H9 (cell line): ENCODE measurements at regions not wholly inside any gene's neighbourhood (a gene's known extent, or its start where the extent isn't known, plus 50 kb on each side); places are given as distances from the start of the nearest gene placed in this dataset.

Experiments
- DNase-seq: peaks from one replicate; pipeline ENCODE4 v3.0.0-alpha.2; 2017
- H2AFZ ChIP-seq: one replicate; pipeline ENCODE4 v1.6.1; 2013; ENCODE audit warnings: mild to moderate bottlenecking, low read length, control low read depth, moderate library complexity
- H2AK5ac ChIP-seq: 2 replicates; pipeline ENCODE4 v1.6.1; 2013; ENCODE audit warnings: low read length, control low read depth, mixed read lengths; ENCODE audit not compliant: insufficient read length
- H2BK120ac ChIP-seq: one replicate; pipeline ENCODE4 v1.6.1; 2013; ENCODE audit warnings: low read depth, mild to moderate bottlenecking, low read length, control low read depth, inconsistent platforms; ENCODE audit not compliant: poor library complexity, severe bottlenecking
- H2BK12ac ChIP-seq: 2 replicates; pipeline ENCODE4 v1.6.1; 2013; ENCODE audit warnings: low read length, control low read depth, mixed read lengths, low read depth; ENCODE audit not compliant: insufficient read length
- H2BK15ac ChIP-seq: 2 replicates; pipeline ENCODE4 v1.6.1; 2013; ENCODE audit warnings: low read depth, low read length, control low read depth
- H2BK20ac ChIP-seq: one replicate; pipeline ENCODE4 v1.6.1; 2013; ENCODE audit warnings: low read depth, mild to moderate bottlenecking, low read length, control low read depth, inconsistent platforms; ENCODE audit not compliant: poor library complexity, severe bottlenecking
- H2BK5ac ChIP-seq: 2 replicates; pipeline ENCODE4 v1.6.1; 2013; ENCODE audit warnings: low read length, control low read depth, mixed read lengths; ENCODE audit not compliant: insufficient read length
- H3K14ac ChIP-seq: 2 replicates; pipeline ENCODE4 v1.6.1; 2013; ENCODE audit warnings: low read length, control low read depth; ENCODE audit not compliant: insufficient read depth
- H3K18ac ChIP-seq: 2 replicates; pipeline ENCODE4 v1.6.1; 2013; ENCODE audit warnings: low read depth, mild to moderate bottlenecking, mixed read lengths, low read length, control low read depth; ENCODE audit not compliant: insufficient read length
- H3K23ac ChIP-seq: 2 replicates; pipeline ENCODE4 v1.6.1; 2013; ENCODE audit warnings: low read length, control low read depth, mixed read lengths, low read depth; ENCODE audit not compliant: insufficient read length
- H3K23me2 ChIP-seq: 2 replicates; pipeline ENCODE4 v1.6.1; 2013; ENCODE audit warnings: low read depth, mild to moderate bottlenecking, mixed read lengths, low read length, control low read depth; ENCODE audit not compliant: insufficient read length, poor library complexity, severe bottlenecking
- H3K27ac ChIP-seq: 2 replicates; pipeline ENCODE4 v1.5.1; 2013; ENCODE audit warnings: low read length, control low read depth, mixed read lengths, low read depth; ENCODE audit not compliant: insufficient read length
- H3K27me3 ChIP-seq: 2 replicates; pipeline ENCODE4 v1.6.1; 2013; ENCODE audit warnings: low read length, control low read depth, inconsistent platforms; ENCODE audit not compliant: insufficient read depth
- H3K4ac ChIP-seq: 2 replicates; pipeline ENCODE4 v1.6.1; 2013; ENCODE audit warnings: low read depth, mild to moderate bottlenecking, control low read depth, inconsistent platforms, low read length, moderate library complexity
- H3K4me1 ChIP-seq: 2 replicates; pipeline ENCODE4 v1.6.1; 2013; ENCODE audit warnings: low read length, control low read depth, inconsistent platforms; ENCODE audit not compliant: insufficient read depth
- H3K4me2 ChIP-seq: 2 replicates; pipeline ENCODE4 v1.6.1; 2013; ENCODE audit warnings: low read length, control low read depth, mixed read lengths; ENCODE audit not compliant: insufficient read length, insufficient read depth
- H3K56ac ChIP-seq: 2 replicates; pipeline ENCODE4 v1.6.1; 2013; ENCODE audit warnings: low read depth, mild to moderate bottlenecking, mixed read lengths, low read length, control low read depth; ENCODE audit not compliant: insufficient read length
- H3K79me1 ChIP-seq: 2 replicates; pipeline ENCODE4 v1.6.1; 2013; ENCODE audit warnings: low read depth, mild to moderate bottlenecking, moderate library complexity, low read length, control low read depth, inconsistent platforms; ENCODE audit not compliant: insufficient read depth, poor library complexity, severe bottlenecking
- H3K79me2 ChIP-seq: 2 replicates; pipeline ENCODE4 v1.6.1; 2013; ENCODE audit warnings: low read length, control low read depth, inconsistent platforms; ENCODE audit not compliant: insufficient read depth
- H3K9ac ChIP-seq: 2 replicates; pipeline ENCODE4 v1.6.1; 2013; ENCODE audit warnings: low read length, control low read depth, mixed read lengths; ENCODE audit not compliant: insufficient read length; ENCODE audit errors: extremely low read depth
- H3K9me3 ChIP-seq: one replicate; pipeline ENCODE4 v1.6.1; 2013; ENCODE audit warnings: low read depth, low read length, inconsistent platforms; ENCODE audit not compliant: control insufficient read depth
- H3T11ph ChIP-seq: one replicate; pipeline ENCODE4 v1.6.1; 2013; ENCODE audit warnings: mild to moderate bottlenecking, low read length, control low read depth, inconsistent platforms
- H4K20me1 ChIP-seq: one replicate; pipeline ENCODE4 v1.6.1; 2013; ENCODE audit not compliant: control insufficient read depth, insufficient read length, insufficient read depth
- H4K5ac ChIP-seq: 2 replicates; pipeline ENCODE4 v1.6.1; 2013; ENCODE audit warnings: low read depth, mild to moderate bottlenecking, mixed read lengths, low read length, control low read depth; ENCODE audit not compliant: insufficient read length
- H4K8ac ChIP-seq: replicated peaks from 2 replicates; pipeline ENCODE4 v1.6.1; 2013; ENCODE audit warnings: low read length, control low read depth, mixed read lengths, low read depth; ENCODE audit not compliant: insufficient read length
- H4K91ac ChIP-seq: 2 replicates; pipeline ENCODE4 v1.6.1; 2013; ENCODE audit warnings: low read depth, mild to moderate bottlenecking, moderate library complexity, mixed read lengths, low read length, control low read depth; ENCODE audit not compliant: insufficient read length
- H3K27ac Mint-ChIP-seq, 3 experiments: 2 replicates in 2 of 3; 3 replicates in 1 of 3; pipeline ENCODE4 v1.8.0; 2020 to 2021; ENCODE audit warnings: mixed read lengths in 3 of 3, mild to moderate bottlenecking in 1 of 3, moderate library complexity in 1 of 3
- H3K27me3 Mint-ChIP-seq: 2 replicates; pipeline ENCODE4 v1.8.0; 2021; ENCODE audit warnings: low read depth, mild to moderate bottlenecking, moderate library complexity, mixed read lengths
- H3K36me3 Mint-ChIP-seq, 3 experiments: 2 replicates in 2 of 3; 3 replicates in 1 of 3; pipeline ENCODE4 v1.8.0; 2020 to 2021; ENCODE audit warnings: low read depth in 3 of 3, mixed read lengths in 3 of 3; ENCODE audit not compliant: insufficient read depth in 1 of 3
- H3K4me1 Mint-ChIP-seq, 2 experiments: 2 replicates each; pipeline ENCODE4 v1.8.0; 2020; ENCODE audit warnings: mixed read lengths in 2 of 2
- H3K4me3 Mint-ChIP-seq, 2 experiments: 2 replicates in 1 of 2; 3 replicates in 1 of 2; pipeline ENCODE4 v1.8.0; 2020 to 2021; ENCODE audit warnings: mild to moderate bottlenecking in 2 of 2, mixed read lengths in 2 of 2, moderate library complexity in 1 of 2
- H3K9me3 Mint-ChIP-seq, 2 experiments: 2 replicates in 1 of 2; 3 replicates in 1 of 2; pipeline ENCODE4 v1.8.0; 2020; ENCODE audit warnings: mild to moderate bottlenecking in 2 of 2, mixed read lengths in 2 of 2, moderate library complexity in 1 of 2
- CTCF ChIP-seq: fragments of 200-600 bp; sonication (generic); conservative IDR thresholded peaks from 3 replicates; pipeline ENCODE4 v1.8.0; 2021; ENCODE audit warnings: antibody characterized with exemption, mild to moderate bottlenecking
- WGBS: extraction: QIAGEN DNeasy Blood & Tissue Kit; methylation state at CpG from one replicate; pipeline ENCODE4 v1.1.7; 2013; ENCODE audit warnings: missing lambda C conversion rate, low lambda C conversion rate, mixed read lengths; ENCODE audit not compliant: insufficient read length; ENCODE audit errors: extremely low coverage; 5-methylcytosine and 5-hydroxymethylcytosine counted together

- Histone ChIP-seq H4K5ac (no peak overlapping the region), H4K8ac (no peak overlapping the region), H4K91ac (no peak overlapping the region), H3K27me3 (no peaks in the 10 kb centered on the region), H2BK15ac (no peak overlapping the region), H3K4me1 (no peaks in the 10 kb centered on the region), H4K20me1 (no peaks in the 10 kb centered on the region), H2BK20ac (no peak overlapping the region), H3K23me2 (no peaks in the 10 kb centered on the region), H3K9ac (no peak overlapping the region), H3K56ac (no peak overlapping the region), H3K4me2 (no peak overlapping the region), H2AFZ (no peak overlapping the region), H3K79me2 (no peaks in the 10 kb centered on the region), H2BK120ac (no peak overlapping the region), H3K23ac (no peak overlapping the region), H3K27ac (no peak overlapping the region), H2BK5ac (no peak overlapping the region), H2AK5ac (no peak overlapping the region), H2BK12ac (no peak overlapping the region), H3K4ac (no peak overlapping the region), H3K79me1 (no peaks in the 10 kb centered on the region), H3K9me3 (no peaks in the 10 kb centered on the region), H3K18ac (no peak overlapping the region), H3T11ph (no peak overlapping the region), H3K14ac (no peak overlapping the region)
- Mint-ChIP-seq H3K36me3 (no peaks in the 10 kb centered on the region), H3K27ac (no peak overlapping the region), H3K27me3 (peaks cover 4% of the 10 kb centered on the region; the same call in 1 of the 2 replicates), H3K4me3 (no peak overlapping the region), H3K4me1 (no peaks in the 10 kb centered on the region), H3K9me3 (peaks cover 5 to 6% of the 10 kb centered on the region in 2 experiments; a peak in 4 of 5 replicates)
- no CpG with 5 or more reads among the region's 3 CpGs for WGBS
- no peak for TF ChIP-seq CTCF
- no peak for DNase-seq
Observed at GRCh38 chr9:94016744-94017143, 61.6 kb upstream of the BARX1 start.
